IMR-90 (cell line): ENCODE measurements at regions not wholly inside any gene's neighbourhood (a gene's known extent, or its start where the extent isn't known, plus 50 kb on each side); places are given as distances from the start of the nearest gene placed in this dataset.

Source experiments
- ATAC-seq: fragments of 200-7000 bp; cut with Tn5 transposase; 2 replicates; pipeline ENCODE4 v1.9.1; 2020; ENCODE audit warnings: low read depth, mild to moderate bottlenecking, moderate library complexity
- BruUV-seq: library from RNA; stranded (reverse); fragments of 400-500 nt; replicated peaks from 2 replicates; lab custom pipeline; 2021; lab: Mats Ljungman, UMichigan
- CTCF ChIA-PET: fragments of 300-600 bp; formaldehyde crosslinking; extraction: SDS; loops from one replicate; lab custom pipeline; 2021; ENCODE audit warnings: antibody characterized with exemption; lab: Yijun Ruan, JAX
- POLR2A ChIA-PET: fragments of 300-600 bp; sonication (Branson Sonifier 250); formaldehyde crosslinking; loops from one replicate; lab custom pipeline; 2022; ENCODE audit warnings: antibody characterized with exemption; ENCODE audit not compliant: unreplicated experiment; lab: Charles Lee
- DNase-seq: peaks from one replicate; pipeline ENCODE4 v3.0.0; 2013
- H2AFZ ChIP-seq: replicated peaks from 2 replicates; pipeline ENCODE3; 2013; ENCODE audit warnings: low read length, mild to moderate bottlenecking; ENCODE audit not compliant: poor library complexity
- H2AK5ac ChIP-seq: 2 replicates; pipeline ENCODE4 v1.6.1; 2013; ENCODE audit warnings: low read depth, low read length, inconsistent platforms
- H2AK9ac ChIP-seq: replicated peaks from 2 replicates; pipeline ENCODE3; 2013; ENCODE audit warnings: mild to moderate bottlenecking, low read depth, low read length, moderate library complexity; ENCODE audit not compliant: poor library complexity
- H2BK120ac ChIP-seq: 2 replicates; pipeline ENCODE4 v1.6.1; 2013; ENCODE audit warnings: low read depth, low read length, inconsistent platforms
- H2BK15ac ChIP-seq: 3 replicates; pipeline ENCODE4 v1.6.1; 2013; ENCODE audit warnings: low read depth, low read length, inconsistent platforms
- H2BK20ac ChIP-seq: 2 replicates; pipeline ENCODE4 v1.6.1; 2013; ENCODE audit warnings: low read depth, mild to moderate bottlenecking, inconsistent platforms, low read length, moderate library complexity
- H2BK5ac ChIP-seq: 2 replicates; pipeline ENCODE4 v1.6.1; 2013; ENCODE audit warnings: mild to moderate bottlenecking, low read depth, low read length, inconsistent platforms; ENCODE audit not compliant: poor library complexity, severe bottlenecking
- H3K14ac ChIP-seq: replicated peaks from 2 replicates; pipeline ENCODE4 v1.6.1; 2013; ENCODE audit warnings: low read depth, low read length, inconsistent platforms
- H3K18ac ChIP-seq: 2 replicates; pipeline ENCODE4 v1.6.1; 2013; ENCODE audit warnings: low read depth, low read length, control low read depth
- H3K23ac ChIP-seq: 2 replicates; pipeline ENCODE4 v1.6.1; 2013; ENCODE audit warnings: low read depth, low read length, inconsistent platforms
- H3K27ac ChIP-seq: 2 replicates; pipeline ENCODE4 v1.5.1; 2013; ENCODE audit warnings: mild to moderate bottlenecking, control low read depth, low read length; ENCODE audit not compliant: insufficient read depth
- H3K27me3 ChIP-seq: 2 replicates; pipeline ENCODE4 v1.6.1; 2013; ENCODE audit warnings: low read length; ENCODE audit not compliant: control insufficient read depth, insufficient read depth
- H3K36me3 ChIP-seq: 2 replicates; pipeline ENCODE4 v1.6.1; 2013; ENCODE audit warnings: low read length, mixed read lengths; ENCODE audit not compliant: control insufficient read depth, insufficient read depth
- H3K4ac ChIP-seq: 2 replicates; pipeline ENCODE4 v1.6.1; 2013; ENCODE audit warnings: low read depth, low read length, inconsistent platforms
- H3K4me1 ChIP-seq: 2 replicates; pipeline ENCODE4 v1.6.1; 2013; ENCODE audit warnings: low read length, mixed read lengths; ENCODE audit not compliant: control insufficient read depth, insufficient read depth
- H3K4me2 ChIP-seq: 2 replicates; pipeline ENCODE4 v1.6.1; 2013; ENCODE audit warnings: low read depth, mild to moderate bottlenecking, control low read depth, low read length, moderate library complexity
- H3K4me3 ChIP-seq: 2 replicates; pipeline ENCODE4 v1.5.1; 2013; ENCODE audit warnings: low read depth, mild to moderate bottlenecking, control low read depth, low read length, moderate library complexity; ENCODE audit not compliant: insufficient read depth
- H3K56ac ChIP-seq: 2 replicates; pipeline ENCODE4 v1.6.1; 2013; ENCODE audit warnings: low read length, inconsistent platforms; ENCODE audit not compliant: insufficient read depth; ENCODE audit errors: extremely low read depth
- H3K79me1 ChIP-seq, 2 experiments: 2 replicates each; pipeline ENCODE4 v1.6.1; 2013; ENCODE audit warnings: low read length in 2 of 2, inconsistent platforms in 1 of 2, low read depth in 1 of 2
- H3K9ac ChIP-seq: 2 replicates; pipeline ENCODE4 v1.6.1; 2013; ENCODE audit warnings: low read depth, low read length, control low read depth
- H3K9me1 ChIP-seq: 2 replicates; pipeline ENCODE4 v1.6.1; 2013; ENCODE audit warnings: low read length, inconsistent platforms; ENCODE audit not compliant: insufficient read depth
- H3K9me3 ChIP-seq: 2 replicates; pipeline ENCODE4 v1.6.1; 2013; ENCODE audit warnings: low read length; ENCODE audit not compliant: control insufficient read depth, insufficient read depth
- H4K20me1 ChIP-seq: 2 replicates; pipeline ENCODE4 v1.6.1; 2013; ENCODE audit warnings: low read length, inconsistent platforms; ENCODE audit not compliant: insufficient read depth
- H4K5ac ChIP-seq: 2 replicates; pipeline ENCODE4 v1.6.1; 2013; ENCODE audit warnings: mild to moderate bottlenecking, low read depth, low read length, control low read depth
- H4K8ac ChIP-seq, 2 experiments: 2 replicates each; pipeline ENCODE4 v1.6.1; 2013; ENCODE audit warnings: low read depth in 2 of 2, low read length in 2 of 2, control low read depth in 1 of 2, inconsistent platforms in 1 of 2
- H4K91ac ChIP-seq: 2 replicates; pipeline ENCODE4 v1.6.1; 2013; ENCODE audit warnings: low read depth, low read length, inconsistent platforms; ENCODE audit not compliant: insufficient read depth
- CTCF ChIP-seq: conservative IDR thresholded peaks from 2 replicates; pipeline ENCODE4 v1.5.1; 2012; ENCODE audit warnings: mild to moderate bottlenecking, low read depth, low read length, improper control_type of control experiment
- ELK1 ChIP-seq: fragments of 150-350 bp; IDR thresholded peaks from 2 replicates; pipeline ENCODE4 v1.6.1; 2016; ENCODE audit warnings: low read depth, mild to moderate bottlenecking, low read length, moderate library complexity, borderline replicate concordance
- MAZ ChIP-seq: IDR thresholded peaks from 2 replicates; pipeline ENCODE4 v1.6.1; 2012; ENCODE audit warnings: low read depth, mild to moderate bottlenecking, low read length, improper control_type of control experiment, moderate library complexity, borderline replicate concordance
- MXI1 ChIP-seq: IDR thresholded peaks from 2 replicates; pipeline ENCODE4 v1.6.1; 2012; ENCODE audit warnings: low read depth, mild to moderate bottlenecking, low read length, moderate library complexity, borderline replicate concordance
- RAD21 ChIP-seq: IDR thresholded peaks from 2 replicates; pipeline ENCODE4 v1.6.1; 2012; ENCODE audit warnings: low read length, improper control_type of control experiment
- RCOR1 ChIP-seq: IDR thresholded peaks from 2 replicates; pipeline ENCODE4 v1.6.1; 2012; ENCODE audit warnings: mild to moderate bottlenecking, low read length, improper control_type of control experiment; ENCODE audit not compliant: insufficient replicate concordance
- RFX5 ChIP-seq: IDR thresholded peaks from 2 replicates; pipeline ENCODE4 v1.8.0; 2012; ENCODE audit warnings: low read depth, mild to moderate bottlenecking, low read length, moderate library complexity
- WGBS, 2 experiments: methylation state at CpG; one replicate each; pipeline versions ENCODE4 v1.1.5 to v1.1.7; 2013; ENCODE audit warnings: missing lambda C conversion rate in 2 of 2; ENCODE audit not compliant: insufficient read length in 1 of 2; ENCODE audit errors: extremely low coverage in 2 of 2; 5-methylcytosine and 5-hydroxymethylcytosine counted together
- dilution Hi-C: fragments of 300-500 bp; cut with HindIII; formaldehyde crosslinking; loops from one replicate; pipeline ENCODE4 v1.14.3; 2018; ENCODE audit warnings: low sequenced_read_pairs; ENCODE audit not compliant: unreplicated experiment
- in situ Hi-C: fragments of 300-500 bp; cut with MboI; formaldehyde crosslinking; loops from 3 replicates; pipeline ENCODE4 v1.14.3; 2019; ENCODE audit warnings: low sequenced_read_pairs, inconsistent platforms, mixed read lengths
- intact Hi-C: fragments of 100-400 bp; cut with micrococcal nuclease; formaldehyde crosslinking; loops from 2 replicates; pipeline ENCODE4 v1.10.0; 2022

- Histone ChIP-seq H4K20me1 (no peaks in the 10 kb centered on the region), H3K27me3 (no peaks in the 10 kb centered on the region), H2AFZ (no peak overlapping the region), H2BK5ac (no peak overlapping the region), H3K9me1 (no peaks in the 10 kb centered on the region), H3K14ac (no peak overlapping the region), H4K8ac (no peak overlapping the region), H3K4me1 (no peaks in the 10 kb centered on the region), H3K23ac (no peak overlapping the region), H3K4me2 (no peak overlapping the region), H2BK15ac (no peak overlapping the region), H2BK20ac (no peak overlapping the region), H3K18ac (no peak overlapping the region), H2BK120ac (no peak overlapping the region), H4K91ac (no peak overlapping the region), H3K9me3 (no peaks in the 10 kb centered on the region), H3K79me1 (no peaks in the 10 kb centered on the region), H3K27ac (no peak overlapping the region), H3K4ac (no peak overlapping the region), H4K5ac (no peak overlapping the region), H3K9ac (no peak overlapping the region), H3K56ac (no peak overlapping the region), H2AK5ac (no peak overlapping the region), H3K4me3 (no peak overlapping the region), H2AK9ac (no peak overlapping the region), H3K36me3 (no peaks in the 10 kb centered on the region)
- WGBS, 2 experiments: no CpG with 5 or more reads among the region's 1 CpG
- CTCF ChIA-PET: interaction anchor here (0.7 kb wide), 1 partner anchor 617 kb away, joined by 3 read pairs; no protein-coding TSS in a partner anchor
- DNase-seq: no peak
- no peak for ATAC-seq
- intact Hi-C loops: no loop called here
- POLR2A ChIA-PET: interaction anchor here (0.6 kb wide), 1 partner anchor 36 kb away, joined by 6 read pairs; no protein-coding TSS in a partner anchor
- dilution Hi-C loops: no loop called here
- BruUV-seq: no TSS peak
- in situ Hi-C loops: no loop called here
- TF ChIP-seq MAZ (no peak), RAD21 (no peak), CTCF (no peak), ELK1 (no peak), MXI1 (no peak), RCOR1 (no peak), RFX5 (no peak)
These were observed 269.3 kb downstream of the DHX15 start for GRCh38 chr4:24315056-24315455.
